Gastrocnemius medialis (tissue), 4 donors: ENCODE measurements at regions not wholly inside any gene's neighbourhood (a gene's known extent, or its start where the extent isn't known, plus 50 kb on each side); places are given as distances from the start of the nearest gene placed in this dataset.

Experiments
- POLR2A ChIP-seq, 2 donors: fragments of 450-650 bp; IDR thresholded peaks; one replicate each; pipeline ENCODE4 v1.6.1; 2017; ENCODE audit warnings: antibody characterized with exemption in 2 of 2, mild to moderate bottlenecking in 2 of 2, moderate library complexity in 2 of 2
- TF ChIP-seq, protein P1 (sequence below), 5 experiments: fragments of 450-650 bp in 3 of 5; fragments of 200-600 bp in 2 of 5; sonication (generic) in 2 of 5; IDR thresholded peaks in 4 of 5; conservative IDR thresholded peaks in 1 of 5; 1 replicate in 4 of 5; 2 replicates in 1 of 5; pipeline ENCODE4 v1.5.1; 2016 to 2019; ENCODE audit warnings: antibody characterized with exemption in 5 of 5, mild to moderate bottlenecking in 3 of 5, moderate library complexity in 3 of 5

DNA sequence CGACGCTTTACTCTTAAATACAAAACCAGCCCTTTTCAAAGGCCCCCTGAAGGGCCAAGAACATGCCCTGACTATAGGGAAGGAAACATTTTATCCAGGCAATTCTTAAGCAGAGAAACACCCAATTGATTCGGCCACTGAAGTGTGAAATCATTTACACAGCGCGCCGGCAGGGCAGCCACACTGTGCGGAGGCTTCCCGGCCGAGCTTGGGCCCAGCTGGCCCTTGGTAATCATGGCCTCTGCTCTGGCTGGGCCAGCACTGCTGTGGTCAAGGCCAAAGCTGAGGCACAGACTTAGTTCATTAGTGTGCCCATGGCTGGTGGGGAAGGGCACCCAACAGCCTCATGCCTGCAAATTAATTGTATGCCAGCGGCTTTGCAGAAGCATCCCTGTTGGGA lies 143.7 kb upstream of the HABP2 start:
- TF ChIP-seq, protein P1, sequence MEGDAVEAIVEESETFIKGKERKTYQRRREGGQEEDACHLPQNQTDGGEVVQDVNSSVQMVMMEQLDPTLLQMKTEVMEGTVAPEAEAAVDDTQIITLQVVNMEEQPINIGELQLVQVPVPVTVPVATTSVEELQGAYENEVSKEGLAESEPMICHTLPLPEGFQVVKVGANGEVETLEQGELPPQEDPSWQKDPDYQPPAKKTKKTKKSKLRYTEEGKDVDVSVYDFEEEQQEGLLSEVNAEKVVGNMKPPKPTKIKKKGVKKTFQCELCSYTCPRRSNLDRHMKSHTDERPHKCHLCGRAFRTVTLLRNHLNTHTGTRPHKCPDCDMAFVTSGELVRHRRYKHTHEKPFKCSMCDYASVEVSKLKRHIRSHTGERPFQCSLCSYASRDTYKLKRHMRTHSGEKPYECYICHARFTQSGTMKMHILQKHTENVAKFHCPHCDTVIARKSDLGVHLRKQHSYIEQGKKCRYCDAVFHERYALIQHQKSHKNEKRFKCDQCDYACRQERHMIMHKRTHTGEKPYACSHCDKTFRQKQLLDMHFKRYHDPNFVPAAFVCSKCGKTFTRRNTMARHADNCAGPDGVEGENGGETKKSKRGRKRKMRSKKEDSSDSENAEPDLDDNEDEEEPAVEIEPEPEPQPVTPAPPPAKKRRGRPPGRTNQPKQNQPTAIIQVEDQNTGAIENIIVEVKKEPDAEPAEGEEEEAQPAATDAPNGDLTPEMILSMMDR (IDR thresholded peaks at IDR 0.05 in 4 of 5, conservative IDR thresholded peaks at IDR 0.05 in 1 of 5): no peak
- no peak for TF ChIP-seq POLR2A (IDR thresholded peaks at IDR 0.05)
